B cell (primary cell): ENCODE measurements at regions not wholly inside any gene's neighbourhood (a gene's known extent, or its start where the extent isn't known, plus 50 kb on each side); places are given as distances from the start of the nearest gene placed in this dataset.

ENCODE experiments used
- ATAC-seq: fragments of 200-7000 bp; cut with Tn5 transposase; one replicate; pipeline ENCODE4 v1.10.0; 2021; ENCODE audit warnings: low read depth, mild to moderate bottlenecking, moderate number of reproducible peaks, moderate library complexity
- CTCF ChIA-PET: fragments of 350-600 bp; sonication (Branson Sonifier 250); formaldehyde crosslinking; loops from one replicate; lab custom pipeline; 2021; ENCODE audit warnings: antibody characterized with exemption, inconsistent platforms; lab: Charles Lee
- POLR2A ChIA-PET: fragments of 350-600 bp; sonication (Branson Sonifier 250); formaldehyde crosslinking; loops from one replicate; lab custom pipeline; 2021; ENCODE audit warnings: antibody characterized with exemption; lab: Charles Lee
- DNase-seq: peaks from one replicate; pipeline ENCODE4 v3.0.0; 2013
- H2AFZ ChIP-seq: 2 replicates; pipeline ENCODE4 v1.6.1; 2012; ENCODE audit warnings: mild to moderate bottlenecking, low read depth, low read length; ENCODE audit not compliant: insufficient read depth, poor library complexity, severe bottlenecking
- H3K27ac ChIP-seq, 2 donors: 1 replicate in 1 of 2; 2 replicates in 1 of 2; pipeline ENCODE4 v1.5.1; 2012 to 2013; ENCODE audit warnings: low read length in 2 of 2, mild to moderate bottlenecking in 2 of 2, moderate library complexity in 1 of 2
- H3K27me3 ChIP-seq, 4 experiments: fragments of 200-600 bp in 1 of 4; sonication (generic) in 1 of 4; replicated peaks in 1 of 4; 1 replicate in 2 of 4; 2 replicates in 2 of 4; pipeline versions ENCODE4 v1.6.1 to v1.7.0; 2013 to 2016; ENCODE audit warnings: low read length in 3 of 4, mild to moderate bottlenecking in 2 of 4, mixed read lengths in 1 of 4, moderate library complexity in 1 of 4; ENCODE audit not compliant: insufficient read depth in 4 of 4, control insufficient read depth in 3 of 4; ENCODE audit errors: control extremely low read depth in 1 of 4
- H3K36me3 ChIP-seq, 2 experiments: replicated peaks in 1 of 2; 1 replicate in 1 of 2; 2 replicates in 1 of 2; pipeline versions ENCODE4 v1.6.1 to v1.7.1; 2013; ENCODE audit warnings: low read length in 1 of 2; ENCODE audit not compliant: insufficient read depth in 2 of 2, control insufficient read depth in 1 of 2; ENCODE audit errors: control extremely low read depth in 1 of 2, extremely low read depth in 1 of 2
- H3K4me1 ChIP-seq, 2 donors: fragments of 200-600 bp in 1 of 2; sonication (generic) in 1 of 2; 1 replicate in 1 of 2; 2 replicates in 1 of 2; pipeline versions ENCODE4 v1.5.1 to v1.6.1; 2013 to 2017; ENCODE audit warnings: low read length in 2 of 2; ENCODE audit not compliant: control insufficient read depth in 2 of 2, insufficient read depth in 2 of 2
- H3K4me2 ChIP-seq: replicated peaks from 2 replicates; pipeline ENCODE3; 2012; ENCODE audit warnings: mild to moderate bottlenecking, low read depth, low read length; ENCODE audit not compliant: poor library complexity, severe bottlenecking
- H3K4me3 ChIP-seq, 5 experiments: fragments of 200-600 bp in 1 of 5; sonication (generic) in 1 of 5; 1 replicate in 3 of 5; 2 replicates in 2 of 5; pipeline versions ENCODE4 v1.5.1 to v1.7.0; 2011 to 2016; ENCODE audit warnings: low read length in 4 of 5, mild to moderate bottlenecking in 4 of 5, low read depth in 2 of 5, control low read depth in 1 of 5, moderate library complexity in 1 of 5; ENCODE audit not compliant: insufficient read depth in 1 of 5; ENCODE audit errors: control extremely low read depth in 1 of 5, extremely low read depth in 1 of 5
- H3K79me2 ChIP-seq: fragments of 200-600 bp; sonication (generic); one replicate; pipeline ENCODE4 v1.6.0; 2016; ENCODE audit warnings: low read length; ENCODE audit not compliant: control insufficient read depth, insufficient read depth
- H3K9ac ChIP-seq: fragments of 200-600 bp; sonication (generic); 2 replicates; pipeline ENCODE4 v1.6.1; 2017; ENCODE audit warnings: mild to moderate bottlenecking, low read length, moderate library complexity
- H3K9me3 ChIP-seq, 3 donors: one replicate each; pipeline versions ENCODE4 v1.6.1 to v1.7.1; 2013; ENCODE audit warnings: low read length in 2 of 3; ENCODE audit not compliant: control insufficient read depth in 2 of 3, insufficient read depth in 1 of 3; ENCODE audit errors: control extremely low read depth in 1 of 3
- H4K20me1 ChIP-seq: 2 replicates; pipeline ENCODE4 v1.6.0; 2012; ENCODE audit warnings: mild to moderate bottlenecking, low read length; ENCODE audit not compliant: insufficient read depth, control insufficient read depth, poor library complexity, severe bottlenecking
- H3K27ac Mint-ChIP-seq: one replicate; pipeline ENCODE4 v1.8.0; 2021; ENCODE audit warnings: mixed read lengths
- H3K27me3 Mint-ChIP-seq: one replicate; pipeline ENCODE4 v1.8.0; 2021; ENCODE audit warnings: mixed read lengths
- H3K4me1 Mint-ChIP-seq: one replicate; pipeline ENCODE4 v1.8.0; 2021; ENCODE audit warnings: mixed read lengths
- H3K4me3 Mint-ChIP-seq: one replicate; pipeline ENCODE4 v1.8.0; 2021; ENCODE audit warnings: mixed read lengths
- H3K9me3 Mint-ChIP-seq: one replicate; pipeline ENCODE4 v1.8.0; 2022; ENCODE audit warnings: mixed read lengths; ENCODE audit not compliant: insufficient read depth
- EZH2 ChIP-seq: IDR thresholded peaks from 2 replicates; pipeline ENCODE4 v1.6.1; 2012; ENCODE audit warnings: borderline replicate concordance, low read depth, mild to moderate bottlenecking, moderate library complexity, low read length; ENCODE audit not compliant: insufficient read depth, poor library complexity, severe bottlenecking
- WGBS: methylation state at CpG from one replicate; pipeline ENCODE4 v1.1.5; 2013; ENCODE audit warnings: missing lambda C conversion rate; ENCODE audit not compliant: insufficient coverage; 5-methylcytosine and 5-hydroxymethylcytosine counted together
- intact Hi-C: fragments of 100-400 bp; cut with micrococcal nuclease; formaldehyde crosslinking; loops from one replicate; pipeline ENCODE4 v1.10.0; 2022
- TF ChIP-seq, protein P1 (sequence below): fragments of 200-600 bp; IDR thresholded peaks from one replicate; pipeline ENCODE4 v1.8.0; 2022; ENCODE audit warnings: antibody characterized with exemption, mild to moderate bottlenecking

DNA sequence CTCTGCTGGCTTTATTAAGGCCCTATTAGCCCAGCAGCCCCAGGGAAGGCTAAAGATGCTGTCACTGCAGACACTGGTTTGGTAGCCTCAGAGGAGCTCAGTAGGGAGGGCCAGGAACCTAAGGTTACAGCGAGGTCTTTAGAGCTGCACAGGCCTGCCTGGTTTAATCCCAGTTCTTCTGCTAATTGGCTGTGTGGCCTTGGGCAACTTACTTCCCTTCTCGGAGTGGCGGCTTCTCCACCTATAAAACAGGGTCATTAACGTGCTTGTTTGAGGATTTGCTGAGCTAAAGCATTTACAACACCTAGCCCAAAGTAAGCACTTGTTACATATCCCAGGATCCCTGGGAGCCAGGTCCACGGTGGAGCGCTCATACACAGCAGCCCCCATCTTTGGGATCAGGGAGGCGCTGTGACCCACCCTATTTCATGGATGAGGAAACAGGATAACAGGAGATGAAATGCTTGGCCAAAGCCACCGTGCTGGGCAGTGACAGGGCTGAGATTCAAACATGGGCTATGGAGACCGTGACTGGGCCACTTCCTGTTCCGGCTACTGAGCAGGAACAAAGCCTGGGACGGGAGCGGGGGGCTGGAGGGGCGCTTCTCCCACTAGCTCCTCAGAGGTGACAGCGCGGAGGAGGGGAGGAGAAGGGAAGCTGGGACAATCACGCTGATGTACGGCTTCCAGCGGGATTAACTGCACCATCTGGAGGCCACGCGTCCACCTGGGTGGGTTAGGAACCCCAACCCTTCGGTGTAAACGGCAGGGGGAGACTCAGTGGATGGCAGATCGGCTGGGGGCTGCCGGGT lies 61.5 kb downstream of the IGLL1 start:
- CTCF ChIA-PET = no interaction called here
- WGBS = 88% methylated on average over 21 of the region's 24 CpGs

DNA sequence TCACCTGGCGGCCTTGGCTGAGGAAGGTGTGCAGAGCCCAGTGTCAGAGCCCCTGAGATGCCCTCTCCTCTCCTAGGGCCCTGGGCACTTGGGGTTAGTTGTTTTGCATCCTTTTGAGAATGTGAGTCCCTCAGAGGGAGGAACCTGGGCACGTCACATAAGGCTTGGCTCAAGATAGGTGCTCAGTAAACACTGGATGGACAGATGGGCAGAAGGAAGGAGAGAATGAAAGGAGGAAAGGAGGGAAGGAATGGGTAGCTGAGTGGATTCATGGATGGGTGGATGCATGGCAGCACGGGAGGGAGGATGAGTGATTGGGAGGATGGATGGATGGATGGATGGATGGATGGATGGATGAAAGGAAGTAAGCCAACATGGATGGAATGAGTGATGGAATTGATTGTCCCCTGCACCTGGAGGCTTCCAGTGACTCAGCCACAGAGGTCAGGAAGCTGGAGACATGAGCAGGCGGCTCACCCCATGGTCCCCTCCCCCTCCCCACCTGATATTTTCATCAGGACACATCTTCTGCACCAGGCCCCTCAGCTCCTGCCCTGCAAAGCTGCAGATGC lies 62.2 kb downstream of the IGLL1 start:
- Mint-ChIP-seq H3K4me3 (no peak overlapping the region), H3K27me3 (peaks cover 25% of the 10 kb centered on the region), H3K4me1 (peaks cover 4% of the 10 kb centered on the region), H3K27ac (no peak overlapping the region), H3K9me3 (no peaks in the 10 kb centered on the region)
- Histone ChIP-seq H3K9ac (no peak overlapping the region), H3K27me3 (peaks cover 0 to 43% (median 9%) of the 10 kb centered on the region in 4 experiments), H4K20me1 (no peaks in the 10 kb centered on the region), H2AFZ (no peak overlapping the region), H3K36me3 (no peaks in the 10 kb centered on the region), H3K4me2 (no peak overlapping the region), H3K4me1 (peaks cover 13% of the 10 kb centered on the region in 2 donors), H3K79me2 (no peaks in the 10 kb centered on the region), H3K27ac (no peak overlapping the region), H3K4me3 (no peak overlapping the region), H3K9me3 (no peaks in the 10 kb centered on the region)
- POLR2A ChIA-PET = no interaction called here
- no peak for ATAC-seq
- intact Hi-C loops = no loop called here
- WGBS = 76% methylated on average over 4 of the region's 4 CpGs
- no peak for DNase-seq
- TF ChIP-seq, protein P1, sequence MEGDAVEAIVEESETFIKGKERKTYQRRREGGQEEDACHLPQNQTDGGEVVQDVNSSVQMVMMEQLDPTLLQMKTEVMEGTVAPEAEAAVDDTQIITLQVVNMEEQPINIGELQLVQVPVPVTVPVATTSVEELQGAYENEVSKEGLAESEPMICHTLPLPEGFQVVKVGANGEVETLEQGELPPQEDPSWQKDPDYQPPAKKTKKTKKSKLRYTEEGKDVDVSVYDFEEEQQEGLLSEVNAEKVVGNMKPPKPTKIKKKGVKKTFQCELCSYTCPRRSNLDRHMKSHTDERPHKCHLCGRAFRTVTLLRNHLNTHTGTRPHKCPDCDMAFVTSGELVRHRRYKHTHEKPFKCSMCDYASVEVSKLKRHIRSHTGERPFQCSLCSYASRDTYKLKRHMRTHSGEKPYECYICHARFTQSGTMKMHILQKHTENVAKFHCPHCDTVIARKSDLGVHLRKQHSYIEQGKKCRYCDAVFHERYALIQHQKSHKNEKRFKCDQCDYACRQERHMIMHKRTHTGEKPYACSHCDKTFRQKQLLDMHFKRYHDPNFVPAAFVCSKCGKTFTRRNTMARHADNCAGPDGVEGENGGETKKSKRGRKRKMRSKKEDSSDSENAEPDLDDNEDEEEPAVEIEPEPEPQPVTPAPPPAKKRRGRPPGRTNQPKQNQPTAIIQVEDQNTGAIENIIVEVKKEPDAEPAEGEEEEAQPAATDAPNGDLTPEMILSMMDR = no peak
- no peak for TF ChIP-seq EZH2
- CTCF ChIA-PET = no interaction called here

More for the DNA sequence above, 61.5 kb downstream of the IGLL1 start:
- H3K27me3 Mint-ChIP-seq = peaks cover 28% of the 10 kb centered on the region
- no peak overlapping the region for H3K27ac Mint-ChIP-seq
- no peak for ATAC-seq
- no peak overlapping the region for H3K9ac ChIP-seq
- no peaks in the 10 kb centered on the region for H3K79me2 ChIP-seq
- no peak overlapping the region for H3K4me2 ChIP-seq
- no peak overlapping the region for H3K27ac ChIP-seq
- no peak for DNase-seq
- TF ChIP-seq, protein P1 = no peak
- TF ChIP-seq EZH2 = no peak
- intact Hi-C loops = no loop called here
- H3K4me1 Mint-ChIP-seq = peaks cover 4% of the 10 kb centered on the region
- H3K4me1 ChIP-seq = peaks cover 13 to 15% of the 10 kb centered on the region in 2 donors
- no peak overlapping the region for H3K4me3 ChIP-seq
- peak overlapping the region; percentile 11 for H3K4me3 Mint-ChIP-seq
- no peaks in the 10 kb centered on the region for H4K20me1 ChIP-seq
- H3K27me3 ChIP-seq = peaks cover 0 to 47% (median 12%) of the 10 kb centered on the region in 4 experiments
- H2AFZ ChIP-seq = no peak overlapping the region
- POLR2A ChIA-PET = no interaction called here
- H3K9me3 ChIP-seq = no peaks in the 10 kb centered on the region
- H3K9me3 Mint-ChIP-seq = no peaks in the 10 kb centered on the region
- no peaks in the 10 kb centered on the region for H3K36me3 ChIP-seq
